Liver (tissue), 3 donors: ENCODE measurements at regions not wholly inside any gene's neighbourhood (a gene's known extent, or its start where the extent isn't known, plus 50 kb on each side); places are given as distances from the start of the nearest gene placed in this dataset.

Experiments
- RAD21 ChIP-seq, 2 donors: IDR thresholded peaks; 2 replicates each; pipeline ENCODE4 v1.6.1; 2016; ENCODE audit warnings: antibody characterized with exemption in 2 of 2, mild to moderate bottlenecking in 2 of 2
- REST ChIP-seq: IDR thresholded peaks from 2 replicates; pipeline ENCODE4 v1.6.1; 2016; ENCODE audit warnings: antibody characterized with exemption, mild to moderate bottlenecking
- YY1 ChIP-seq: IDR thresholded peaks from 2 replicates; pipeline ENCODE4 v1.6.1; 2016; ENCODE audit warnings: antibody characterized with exemption, mild to moderate bottlenecking
- TF ChIP-seq, protein P1 (sequence below): IDR thresholded peaks from 2 replicates; pipeline ENCODE4 v1.6.1; 2016; ENCODE audit warnings: antibody characterized with exemption
- TF ChIP-seq, protein P2 (sequence below): fragments of 150-350 bp; IDR thresholded peaks from 2 replicates; pipeline ENCODE4 v1.5.1; 2017; ENCODE audit warnings: improper control_type of control experiment, low read depth, low read length; ENCODE audit not compliant: missing input control
- TF ChIP-seq, protein P3 (sequence below): IDR thresholded peaks from 2 replicates; pipeline ENCODE4 v1.6.1; 2016; ENCODE audit warnings: antibody characterized with exemption
- donor health status: healthy.
- donor health status: healthy.

GRCh38 chr2:13106302-13106701 is 389.6 kb downstream of the TRIB2 start:
- TF ChIP-seq, protein P1, sequence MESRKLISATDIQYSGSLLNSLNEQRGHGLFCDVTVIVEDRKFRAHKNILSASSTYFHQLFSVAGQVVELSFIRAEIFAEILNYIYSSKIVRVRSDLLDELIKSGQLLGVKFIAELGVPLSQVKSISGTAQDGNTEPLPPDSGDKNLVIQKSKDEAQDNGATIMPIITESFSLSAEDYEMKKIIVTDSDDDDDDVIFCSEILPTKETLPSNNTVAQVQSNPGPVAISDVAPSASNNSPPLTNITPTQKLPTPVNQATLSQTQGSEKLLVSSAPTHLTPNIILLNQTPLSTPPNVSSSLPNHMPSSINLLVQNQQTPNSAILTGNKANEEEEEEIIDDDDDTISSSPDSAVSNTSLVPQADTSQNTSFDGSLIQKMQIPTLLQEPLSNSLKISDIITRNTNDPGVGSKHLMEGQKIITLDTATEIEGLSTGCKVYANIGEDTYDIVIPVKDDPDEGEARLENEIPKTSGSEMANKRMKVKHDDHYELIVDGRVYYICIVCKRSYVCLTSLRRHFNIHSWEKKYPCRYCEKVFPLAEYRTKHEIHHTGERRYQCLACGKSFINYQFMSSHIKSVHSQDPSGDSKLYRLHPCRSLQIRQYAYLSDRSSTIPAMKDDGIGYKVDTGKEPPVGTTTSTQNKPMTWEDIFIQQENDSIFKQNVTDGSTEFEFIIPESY: no peak
- TF ChIP-seq RAD21 (IDR thresholded peaks at IDR 0.05): no peak
- TF ChIP-seq, protein P2, sequence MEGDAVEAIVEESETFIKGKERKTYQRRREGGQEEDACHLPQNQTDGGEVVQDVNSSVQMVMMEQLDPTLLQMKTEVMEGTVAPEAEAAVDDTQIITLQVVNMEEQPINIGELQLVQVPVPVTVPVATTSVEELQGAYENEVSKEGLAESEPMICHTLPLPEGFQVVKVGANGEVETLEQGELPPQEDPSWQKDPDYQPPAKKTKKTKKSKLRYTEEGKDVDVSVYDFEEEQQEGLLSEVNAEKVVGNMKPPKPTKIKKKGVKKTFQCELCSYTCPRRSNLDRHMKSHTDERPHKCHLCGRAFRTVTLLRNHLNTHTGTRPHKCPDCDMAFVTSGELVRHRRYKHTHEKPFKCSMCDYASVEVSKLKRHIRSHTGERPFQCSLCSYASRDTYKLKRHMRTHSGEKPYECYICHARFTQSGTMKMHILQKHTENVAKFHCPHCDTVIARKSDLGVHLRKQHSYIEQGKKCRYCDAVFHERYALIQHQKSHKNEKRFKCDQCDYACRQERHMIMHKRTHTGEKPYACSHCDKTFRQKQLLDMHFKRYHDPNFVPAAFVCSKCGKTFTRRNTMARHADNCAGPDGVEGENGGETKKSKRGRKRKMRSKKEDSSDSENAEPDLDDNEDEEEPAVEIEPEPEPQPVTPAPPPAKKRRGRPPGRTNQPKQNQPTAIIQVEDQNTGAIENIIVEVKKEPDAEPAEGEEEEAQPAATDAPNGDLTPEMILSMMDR: no peak
- no peak for TF ChIP-seq REST
- TF ChIP-seq, protein P3, sequence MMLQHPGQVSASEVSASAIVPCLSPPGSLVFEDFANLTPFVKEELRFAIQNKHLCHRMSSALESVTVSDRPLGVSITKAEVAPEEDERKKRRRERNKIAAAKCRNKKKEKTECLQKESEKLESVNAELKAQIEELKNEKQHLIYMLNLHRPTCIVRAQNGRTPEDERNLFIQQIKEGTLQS: no peak
- no peak for TF ChIP-seq YY1
